Prostate gland (tissue), 2 donors: ENCODE measurements at regions not wholly inside any gene's neighbourhood (a gene's known extent, or its start where the extent isn't known, plus 50 kb on each side); places are given as distances from the start of the nearest gene placed in this dataset.

Experiments used
- POLR2AphosphoS5 ChIP-seq: sonication (generic); formaldehyde crosslinking; IDR thresholded peaks from one replicate; pipeline ENCODE4 v1.6.1; 2017; ENCODE audit warnings: antibody characterized with exemption
- TF ChIP-seq, protein P1 (sequence below), 4 experiments: fragments of 200-600 bp in 2 of 4; fragments of 450-650 bp in 2 of 4; sonication (generic) in 2 of 4; IDR thresholded peaks; 1 replicate in 3 of 4; 2 replicates in 1 of 4; pipeline ENCODE4 v1.5.1; 2016 to 2019; ENCODE audit warnings: antibody characterized with exemption in 4 of 4, mild to moderate bottlenecking in 2 of 4, moderate library complexity in 2 of 4

- no peak for TF ChIP-seq POLR2AphosphoS5
- TF ChIP-seq, protein P1, sequence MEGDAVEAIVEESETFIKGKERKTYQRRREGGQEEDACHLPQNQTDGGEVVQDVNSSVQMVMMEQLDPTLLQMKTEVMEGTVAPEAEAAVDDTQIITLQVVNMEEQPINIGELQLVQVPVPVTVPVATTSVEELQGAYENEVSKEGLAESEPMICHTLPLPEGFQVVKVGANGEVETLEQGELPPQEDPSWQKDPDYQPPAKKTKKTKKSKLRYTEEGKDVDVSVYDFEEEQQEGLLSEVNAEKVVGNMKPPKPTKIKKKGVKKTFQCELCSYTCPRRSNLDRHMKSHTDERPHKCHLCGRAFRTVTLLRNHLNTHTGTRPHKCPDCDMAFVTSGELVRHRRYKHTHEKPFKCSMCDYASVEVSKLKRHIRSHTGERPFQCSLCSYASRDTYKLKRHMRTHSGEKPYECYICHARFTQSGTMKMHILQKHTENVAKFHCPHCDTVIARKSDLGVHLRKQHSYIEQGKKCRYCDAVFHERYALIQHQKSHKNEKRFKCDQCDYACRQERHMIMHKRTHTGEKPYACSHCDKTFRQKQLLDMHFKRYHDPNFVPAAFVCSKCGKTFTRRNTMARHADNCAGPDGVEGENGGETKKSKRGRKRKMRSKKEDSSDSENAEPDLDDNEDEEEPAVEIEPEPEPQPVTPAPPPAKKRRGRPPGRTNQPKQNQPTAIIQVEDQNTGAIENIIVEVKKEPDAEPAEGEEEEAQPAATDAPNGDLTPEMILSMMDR (IDR thresholded peaks at IDR 0.05): no peak
Measured at GRCh38 chr21:27406300-27407009, 439.6 kb upstream of the ADAMTS5 start.
